IMR-90 (cell line): ENCODE measurements at regions not wholly inside any gene's neighbourhood (a gene's known extent, or its start where the extent isn't known, plus 50 kb on each side); places are given as distances from the start of the nearest gene placed in this dataset.

Experiments used
- ATAC-seq: fragments of 200-7000 bp; cut with Tn5 transposase; 2 replicates; pipeline ENCODE4 v1.9.1; 2020; ENCODE audit warnings: low read depth, mild to moderate bottlenecking, moderate library complexity
- BruUV-seq: library from RNA; stranded (reverse); fragments of 400-500 nt; replicated peaks from 2 replicates; lab custom pipeline; 2021; lab: Mats Ljungman, UMichigan
- CTCF ChIA-PET: fragments of 300-600 bp; formaldehyde crosslinking; extraction: SDS; loops from one replicate; lab custom pipeline; 2021; ENCODE audit warnings: antibody characterized with exemption; lab: Yijun Ruan, JAX
- POLR2A ChIA-PET: fragments of 300-600 bp; sonication (Branson Sonifier 250); formaldehyde crosslinking; loops from one replicate; lab custom pipeline; 2022; ENCODE audit warnings: antibody characterized with exemption; ENCODE audit not compliant: unreplicated experiment; lab: Charles Lee
- DNase-seq: peaks from one replicate; pipeline ENCODE4 v3.0.0; 2013
- H2AFZ ChIP-seq: replicated peaks from 2 replicates; pipeline ENCODE3; 2013; ENCODE audit warnings: low read length, mild to moderate bottlenecking; ENCODE audit not compliant: poor library complexity
- H2AK5ac ChIP-seq: 2 replicates; pipeline ENCODE4 v1.6.1; 2013; ENCODE audit warnings: low read depth, low read length, inconsistent platforms
- H2AK9ac ChIP-seq: replicated peaks from 2 replicates; pipeline ENCODE3; 2013; ENCODE audit warnings: mild to moderate bottlenecking, low read depth, low read length, moderate library complexity; ENCODE audit not compliant: poor library complexity
- H2BK120ac ChIP-seq: 2 replicates; pipeline ENCODE4 v1.6.1; 2013; ENCODE audit warnings: low read depth, low read length, inconsistent platforms
- H2BK15ac ChIP-seq: 3 replicates; pipeline ENCODE4 v1.6.1; 2013; ENCODE audit warnings: low read depth, low read length, inconsistent platforms
- H2BK20ac ChIP-seq: 2 replicates; pipeline ENCODE4 v1.6.1; 2013; ENCODE audit warnings: low read depth, mild to moderate bottlenecking, inconsistent platforms, low read length, moderate library complexity
- H2BK5ac ChIP-seq: 2 replicates; pipeline ENCODE4 v1.6.1; 2013; ENCODE audit warnings: mild to moderate bottlenecking, low read depth, low read length, inconsistent platforms; ENCODE audit not compliant: poor library complexity, severe bottlenecking
- H3K14ac ChIP-seq: replicated peaks from 2 replicates; pipeline ENCODE4 v1.6.1; 2013; ENCODE audit warnings: low read depth, low read length, inconsistent platforms
- H3K18ac ChIP-seq: 2 replicates; pipeline ENCODE4 v1.6.1; 2013; ENCODE audit warnings: low read depth, low read length, control low read depth
- H3K23ac ChIP-seq: 2 replicates; pipeline ENCODE4 v1.6.1; 2013; ENCODE audit warnings: low read depth, low read length, inconsistent platforms
- H3K27ac ChIP-seq: 2 replicates; pipeline ENCODE4 v1.5.1; 2013; ENCODE audit warnings: mild to moderate bottlenecking, control low read depth, low read length; ENCODE audit not compliant: insufficient read depth
- H3K27me3 ChIP-seq: 2 replicates; pipeline ENCODE4 v1.6.1; 2013; ENCODE audit warnings: low read length; ENCODE audit not compliant: control insufficient read depth, insufficient read depth
- H3K36me3 ChIP-seq: 2 replicates; pipeline ENCODE4 v1.6.1; 2013; ENCODE audit warnings: low read length, mixed read lengths; ENCODE audit not compliant: control insufficient read depth, insufficient read depth
- H3K4ac ChIP-seq: 2 replicates; pipeline ENCODE4 v1.6.1; 2013; ENCODE audit warnings: low read depth, low read length, inconsistent platforms
- H3K4me1 ChIP-seq: 2 replicates; pipeline ENCODE4 v1.6.1; 2013; ENCODE audit warnings: low read length, mixed read lengths; ENCODE audit not compliant: control insufficient read depth, insufficient read depth
- H3K4me2 ChIP-seq: 2 replicates; pipeline ENCODE4 v1.6.1; 2013; ENCODE audit warnings: low read depth, mild to moderate bottlenecking, control low read depth, low read length, moderate library complexity
- H3K4me3 ChIP-seq: 2 replicates; pipeline ENCODE4 v1.5.1; 2013; ENCODE audit warnings: low read depth, mild to moderate bottlenecking, control low read depth, low read length, moderate library complexity; ENCODE audit not compliant: insufficient read depth
- H3K56ac ChIP-seq: 2 replicates; pipeline ENCODE4 v1.6.1; 2013; ENCODE audit warnings: low read length, inconsistent platforms; ENCODE audit not compliant: insufficient read depth; ENCODE audit errors: extremely low read depth
- H3K79me1 ChIP-seq, 2 experiments: 2 replicates each; pipeline ENCODE4 v1.6.1; 2013; ENCODE audit warnings: low read length in 2 of 2, inconsistent platforms in 1 of 2, low read depth in 1 of 2
- H3K9ac ChIP-seq: 2 replicates; pipeline ENCODE4 v1.6.1; 2013; ENCODE audit warnings: low read depth, low read length, control low read depth
- H3K9me1 ChIP-seq: 2 replicates; pipeline ENCODE4 v1.6.1; 2013; ENCODE audit warnings: low read length, inconsistent platforms; ENCODE audit not compliant: insufficient read depth
- H3K9me3 ChIP-seq: 2 replicates; pipeline ENCODE4 v1.6.1; 2013; ENCODE audit warnings: low read length; ENCODE audit not compliant: control insufficient read depth, insufficient read depth
- H4K20me1 ChIP-seq: 2 replicates; pipeline ENCODE4 v1.6.1; 2013; ENCODE audit warnings: low read length, inconsistent platforms; ENCODE audit not compliant: insufficient read depth
- H4K5ac ChIP-seq: 2 replicates; pipeline ENCODE4 v1.6.1; 2013; ENCODE audit warnings: mild to moderate bottlenecking, low read depth, low read length, control low read depth
- H4K8ac ChIP-seq, 2 experiments: 2 replicates each; pipeline ENCODE4 v1.6.1; 2013; ENCODE audit warnings: low read depth in 2 of 2, low read length in 2 of 2, control low read depth in 1 of 2, inconsistent platforms in 1 of 2
- H4K91ac ChIP-seq: 2 replicates; pipeline ENCODE4 v1.6.1; 2013; ENCODE audit warnings: low read depth, low read length, inconsistent platforms; ENCODE audit not compliant: insufficient read depth
- CEBPB ChIP-seq: IDR thresholded peaks from 2 replicates; pipeline ENCODE4 v1.6.1; 2012; ENCODE audit warnings: low read depth, low read length, improper control_type of control experiment
- CHD1 ChIP-seq: IDR thresholded peaks from 2 replicates; pipeline ENCODE4 v1.6.1; 2012; ENCODE audit warnings: low read depth, low read length, improper control_type of control experiment
- FOS ChIP-seq: fragments of 150-350 bp; IDR thresholded peaks from 2 replicates; pipeline ENCODE4 v1.6.1; 2016; ENCODE audit warnings: low read depth, low read length
- MAZ ChIP-seq: IDR thresholded peaks from 2 replicates; pipeline ENCODE4 v1.6.1; 2012; ENCODE audit warnings: low read depth, mild to moderate bottlenecking, low read length, improper control_type of control experiment, moderate library complexity, borderline replicate concordance
- RFX5 ChIP-seq: IDR thresholded peaks from 2 replicates; pipeline ENCODE4 v1.8.0; 2012; ENCODE audit warnings: low read depth, mild to moderate bottlenecking, low read length, moderate library complexity
- SMC3 ChIP-seq: fragments of 150-350 bp; IDR thresholded peaks from 2 replicates; pipeline ENCODE4 v1.6.1; 2016; ENCODE audit warnings: low read depth, mild to moderate bottlenecking, antibody characterized with exemption, low read length, moderate library complexity
- WGBS, 2 experiments: methylation state at CpG; one replicate each; pipeline versions ENCODE4 v1.1.5 to v1.1.7; 2013; ENCODE audit warnings: missing lambda C conversion rate in 2 of 2; ENCODE audit not compliant: insufficient read length in 1 of 2; ENCODE audit errors: extremely low coverage in 2 of 2; 5-methylcytosine and 5-hydroxymethylcytosine counted together
- dilution Hi-C: fragments of 300-500 bp; cut with HindIII; formaldehyde crosslinking; loops from one replicate; pipeline ENCODE4 v1.14.3; 2018; ENCODE audit warnings: low sequenced_read_pairs; ENCODE audit not compliant: unreplicated experiment
- in situ Hi-C: fragments of 300-500 bp; cut with MboI; formaldehyde crosslinking; loops from 3 replicates; pipeline ENCODE4 v1.14.3; 2019; ENCODE audit warnings: low sequenced_read_pairs, inconsistent platforms, mixed read lengths
- intact Hi-C: fragments of 100-400 bp; cut with micrococcal nuclease; formaldehyde crosslinking; loops from 2 replicates; pipeline ENCODE4 v1.10.0; 2022

GRCh38 chr3:110456001-110456400, 615.6 kb upstream of the NECTIN3 start:
- Histone ChIP-seq H3K23ac (no peak overlapping the region), H3K4ac (no peak overlapping the region), H2BK15ac (no peak overlapping the region; the same call in 2 of the 3 replicates), H3K79me1 (no peaks in the 10 kb centered on the region), H4K91ac (no peak overlapping the region), H3K56ac (no peak overlapping the region), H3K27me3 (no peaks in the 10 kb centered on the region), H2BK5ac (no peak overlapping the region), H3K9me3 (no peaks in the 10 kb centered on the region), H3K36me3 (no peaks in the 10 kb centered on the region), H2BK120ac (no peak overlapping the region), H3K9ac (no peak overlapping the region), H4K20me1 (no peaks in the 10 kb centered on the region), H2AK5ac (no peak overlapping the region), H4K8ac (no peak overlapping the region), H2BK20ac (no peak overlapping the region), H3K14ac (no peak overlapping the region), H3K27ac (no peak overlapping the region), H2AK9ac (no peak overlapping the region), H3K18ac (no peak overlapping the region; the same call in 1 of the 2 replicates), H3K4me1 (no peaks in the 10 kb centered on the region; the same call in 1 of the 2 replicates), H4K5ac (no peak overlapping the region), H3K9me1 (no peaks in the 10 kb centered on the region), H2AFZ (no peak overlapping the region), H3K4me3 (no peak overlapping the region), H3K4me2 (no peak overlapping the region; the same call in 1 of the 2 replicates)
- ATAC-seq, result no peak
- intact Hi-C loops, result no loop called here
- TF ChIP-seq CEBPB (no peak), RFX5 (no peak), SMC3 (no peak), CHD1 (no peak), MAZ (no peak), FOS (no peak)
- dilution Hi-C loops, result no loop called here
- peak; percentile 20 for DNase-seq
- in situ Hi-C loops, result no loop called here
- BruUV-seq, result no TSS peak
- ChIA-PET POLR2A (no interaction called here), CTCF (interaction anchor here (0.5 to 1.2 kb wide), 2 partner anchors 10 to 26 kb away, joined by 3 to 5 read pairs; no protein-coding TSS in a partner anchor)
- WGBS, 2 experiments, result no CpG with 5 or more reads among the region's 2 CpGs
